HFF-Myc (cell line): ENCODE measurements at regions not wholly inside any gene's neighbourhood (a gene's known extent, or its start where the extent isn't known, plus 50 kb on each side); places are given as distances from the start of the nearest gene placed in this dataset.
"Not testable (repeated sequence)": the region's sequence is repeated elsewhere in the genome, so short reads cannot be mapped to it uniquely, and the experiment has no call there.

Experiments
- DNase-seq: peaks from one replicate; pipeline ENCODE4 v3.0.0-alpha.2; 2011; ENCODE audit warnings: low read depth; ENCODE audit errors: extremely low read depth
- H3K4me3 ChIP-seq: replicated peaks from 2 replicates; pipeline ENCODE4 v1.5.1; 2011; ENCODE audit warnings: low read depth, mild to moderate bottlenecking, control low read depth, low read length
- CTCF ChIP-seq: IDR thresholded peaks from 2 replicates; pipeline ENCODE4 v1.5.1; 2012; ENCODE audit warnings: mild to moderate bottlenecking, low read depth, low read length, control low read depth; ENCODE audit errors: missing control alignments

GRCh38 chr2:2777876-2778275, 446.8 kb upstream of the MYT1L start:
- no peak for DNase-seq
- no peak overlapping the region for H3K4me3 ChIP-seq
- no peak for TF ChIP-seq CTCF

- no peak overlapping the region for H3K4me3 ChIP-seq
- no peak for TF ChIP-seq CTCF
- DNase-seq, result no peak
Measured at GRCh38 chr2:2777213-2777612, 446.1 kb upstream of the MYT1L start.

- DNase-seq, result no peak
- TF ChIP-seq CTCF, result no peak
- H3K4me3 ChIP-seq, result no peak overlapping the region
Measured at GRCh38 chr2:2775018-2775417, 443.9 kb upstream of the MYT1L start.

- no peak for TF ChIP-seq CTCF
Measured at GRCh38 chr2:2773692-2774091, 442.6 kb upstream of the MYT1L start.

GRCh38 chr2:2773080-2773479, 442.0 kb upstream of the MYT1L start:
- H3K4me3 ChIP-seq, DNase-seq: not testable (repeated sequence)

More at GRCh38 chr2:2773692-2774091, 442.6 kb upstream of the MYT1L start:
- DNase-seq, result no peak
- H3K4me3 ChIP-seq, result no peak overlapping the region

- H3K4me3 ChIP-seq, result no peak overlapping the region
- DNase-seq, result no peak
- TF ChIP-seq CTCF, result no peak
Measured at GRCh38 chr2:2771721-2772411, 440.8 kb upstream of the MYT1L start.

GRCh38 chr2:2769481-2770431, 438.7 kb upstream of the MYT1L start:
- H3K4me3 ChIP-seq, result no peak overlapping the region
- no peak for TF ChIP-seq CTCF
- DNase-seq, result no peak
